Endothelial cell of umbilical vein (primary cell): ENCODE measurements at regions not wholly inside any gene's neighbourhood (a gene's known extent, or its start where the extent isn't known, plus 50 kb on each side); places are given as distances from the start of the nearest gene placed in this dataset.

Experiments used
- BruUV-seq: library from RNA; stranded (reverse); fragments of 400-500 nt; replicated peaks from 2 replicates; lab custom pipeline; 2021; lab: Mats Ljungman, UMichigan
- CTCF ChIA-PET: fragments of 300-600, 350-600 bp; sonication (Branson Sonifier 250); formaldehyde crosslinking; loops from one replicate; lab custom pipeline; 2021; ENCODE audit warnings: antibody characterized with exemption, inconsistent platforms; lab: Charles Lee
- POLR2A ChIA-PET: fragments of 300-600, 350-600 bp; sonication (Branson Sonifier 250); formaldehyde crosslinking; loops from one replicate; lab custom pipeline; 2021; ENCODE audit warnings: antibody characterized with exemption, inconsistent platforms; lab: Charles Lee
- DNase-seq: peaks from one replicate; pipeline ENCODE4 v3.0.0-alpha.2; 2011; ENCODE audit warnings: low read depth, low spot score
- FAIRE-seq: peaks from 2 replicates; lab custom pipeline; 2011; peaks lifted over from hg19 to GRCh38; lab: Jason Lieb, UNC
- H2AFZ ChIP-seq: 2 replicates; pipeline ENCODE4 v1.6.0; 2012; ENCODE audit warnings: low read depth, low read length, control low read depth, inconsistent platforms
- H3K27ac ChIP-seq: 2 replicates; pipeline ENCODE4 v1.5.1; 2011; ENCODE audit warnings: low read depth, mild to moderate bottlenecking, control low read depth, low read length, moderate library complexity; ENCODE audit not compliant: insufficient read depth
- H3K27me3 ChIP-seq, 2 experiments: 2 replicates each; pipeline versions ENCODE4 v1.6.0 to v1.6.1; 2011; ENCODE audit warnings: low read length in 2 of 2, mixed read lengths in 1 of 2; ENCODE audit not compliant: control insufficient read depth in 2 of 2, insufficient read depth in 2 of 2
- H3K36me3 ChIP-seq, 2 experiments: 2 replicates in 1 of 2; 3 replicates in 1 of 2; pipeline ENCODE4 v1.5.1; 2011; ENCODE audit warnings: low read length in 2 of 2, mild to moderate bottlenecking in 1 of 2, moderate library complexity in 1 of 2; ENCODE audit not compliant: control insufficient read depth in 2 of 2, insufficient read depth in 2 of 2; ENCODE audit errors: extremely low read depth in 1 of 2
- H3K4me1 ChIP-seq: 3 replicates; pipeline ENCODE4 v1.5.1; 2011; ENCODE audit warnings: mild to moderate bottlenecking, low read length; ENCODE audit not compliant: control insufficient read depth, insufficient read depth; ENCODE audit errors: extremely low read depth
- H3K4me2 ChIP-seq: 2 replicates; pipeline ENCODE4 v1.6.1; 2011; ENCODE audit warnings: low read length, control low read depth, mixed read lengths; ENCODE audit not compliant: insufficient read depth
- H3K4me3 ChIP-seq, 3 experiments: fragments of 200-600 bp in 1 of 3; sonication (generic), shearing (Covaris generic) in 1 of 3; replicated peaks in 1 of 3; 2 replicates each; pipeline ENCODE4 v1.5.1; 2011 to 2016; ENCODE audit warnings: control low read depth in 3 of 3, low read length in 3 of 3, mild to moderate bottlenecking in 2 of 3, inconsistent platforms in 1 of 3, low read depth in 1 of 3, moderate library complexity in 1 of 3; ENCODE audit not compliant: insufficient read depth in 1 of 3
- H3K79me2 ChIP-seq: 2 replicates; pipeline ENCODE4 v1.6.0; 2012; ENCODE audit warnings: low read length, inconsistent platforms; ENCODE audit not compliant: control insufficient read depth, insufficient read depth
- H3K9ac ChIP-seq: replicated peaks from 2 replicates; pipeline ENCODE3; 2011; ENCODE audit warnings: low read length, control low read depth; ENCODE audit not compliant: insufficient read depth; ENCODE audit errors: extremely low read depth
- H3K9me1 ChIP-seq: replicated peaks from 3 replicates; pipeline ENCODE4 v1.6.0; 2011; ENCODE audit warnings: mild to moderate bottlenecking, low read length; ENCODE audit not compliant: control insufficient read depth, insufficient read depth; ENCODE audit errors: extremely low read depth
- H3K9me3 ChIP-seq: replicated peaks from 2 replicates; pipeline ENCODE4 v1.5.1; 2012; ENCODE audit warnings: low read length, inconsistent platforms; ENCODE audit not compliant: control insufficient read depth, insufficient read depth
- H4K20me1 ChIP-seq: replicated peaks from 2 replicates; pipeline ENCODE3; 2011; ENCODE audit warnings: mild to moderate bottlenecking, low read length; ENCODE audit not compliant: control insufficient read depth, insufficient read depth; ENCODE audit errors: extremely low read depth
- CTCF ChIP-seq, 2 donors: IDR thresholded peaks; 1 replicate in 1 of 2; 2 replicates in 1 of 2; pipeline ENCODE4 v1.5.1; 2011; ENCODE audit warnings: low read length in 2 of 2, mild to moderate bottlenecking in 2 of 2, moderate library complexity in 2 of 2, control low read depth in 1 of 2, inconsistent platforms in 1 of 2, low read depth in 1 of 2; ENCODE audit not compliant: insufficient read depth in 1 of 2; ENCODE audit errors: extremely low read depth in 1 of 2
- EZH2 ChIP-seq: IDR thresholded peaks from 2 replicates; pipeline ENCODE4 v1.6.1; 2012; ENCODE audit warnings: borderline replicate concordance, low read depth, mild to moderate bottlenecking, moderate library complexity, low read length, inconsistent platforms; ENCODE audit not compliant: severe bottlenecking
- FOS ChIP-seq: IDR thresholded peaks from 2 replicates; pipeline ENCODE4 v1.6.1; 2011; ENCODE audit warnings: mild to moderate bottlenecking, low read length, moderate library complexity, borderline replicate concordance; ENCODE audit not compliant: insufficient read depth
- GATA2 ChIP-seq: IDR thresholded peaks from 2 replicates; pipeline ENCODE4 v1.7.0; 2011; ENCODE audit warnings: low read depth, mild to moderate bottlenecking, moderate library complexity, mixed read lengths, low read length; ENCODE audit not compliant: insufficient read length, insufficient read depth
- JUN ChIP-seq: IDR thresholded peaks from 2 replicates; pipeline ENCODE4 v1.6.1; 2011; ENCODE audit warnings: borderline replicate concordance, low read depth; ENCODE audit not compliant: insufficient read length, insufficient read depth
- MAX ChIP-seq: IDR thresholded peaks from 2 replicates; pipeline ENCODE4 v1.6.1; 2011; ENCODE audit not compliant: insufficient read depth, insufficient read length
- MYC ChIP-seq: IDR thresholded peaks from one replicate; pipeline ENCODE4 v1.6.1; 2011; ENCODE audit warnings: mild to moderate bottlenecking, low read depth, low read length
- POLR2A ChIP-seq: IDR thresholded peaks from 2 replicates; pipeline ENCODE4 v1.6.1; 2012; ENCODE audit warnings: low read depth, mild to moderate bottlenecking, control low read depth, low read length
- POLR2AphosphoS5 ChIP-seq: IDR thresholded peaks from 2 replicates; pipeline ENCODE4 v1.6.1; 2012; ENCODE audit warnings: low read depth, mild to moderate bottlenecking, control low read depth, low read length, moderate library complexity; ENCODE audit not compliant: insufficient read depth
- dilution Hi-C: fragments of 300-500 bp; cut with MboI; formaldehyde crosslinking; loops from one replicate; pipeline ENCODE4 v1.15.0; 2019; ENCODE audit warnings: low sequenced_read_pairs; ENCODE audit not compliant: extremely low pct_ligation_motif_present
- intact Hi-C: fragments of 100-400 bp; cut with micrococcal nuclease; formaldehyde crosslinking; loops from one replicate; pipeline ENCODE4 v1.10.0; 2022

- POLR2A ChIA-PET, result no interaction called here
- H3K4me2 ChIP-seq, result no peak overlapping the region
- intact Hi-C loops, result no loop called here
- DNase-seq (no peak), FAIRE-seq (no peak)
- no peak overlapping the region for H3K9ac ChIP-seq
- BruUV-seq, result no TSS peak
- H3K4me3 ChIP-seq, result no peak overlapping the region
- dilution Hi-C loops, result no loop called here
- H3K9me1 ChIP-seq, result no peaks in the 10 kb centered on the region
- H3K4me1 ChIP-seq, result no peaks in the 10 kb centered on the region
- no peaks in the 10 kb centered on the region for H3K27me3 ChIP-seq
- no peaks in the 10 kb centered on the region for H3K79me2 ChIP-seq
- no peak for TF ChIP-seq GATA2
- TF ChIP-seq MYC, result no peak
- no peak for TF ChIP-seq EZH2
- no peaks in the 10 kb centered on the region for H3K36me3 ChIP-seq
- H4K20me1 ChIP-seq, result no peaks in the 10 kb centered on the region
- H3K27ac ChIP-seq, result no peak overlapping the region
- CTCF ChIA-PET, result no interaction called here
- H2AFZ ChIP-seq, result no peak overlapping the region
- H3K9me3 ChIP-seq, result no peaks in the 10 kb centered on the region
Observed at GRCh38 chrX:13412208-13412600, 92.4 kb upstream of the ATXN3L start.

- dilution Hi-C loops, result no loop called here
- BruUV-seq, result no TSS peak
Observed at GRCh38 chrX:13411496-13412207, 91.8 kb upstream of the ATXN3L start.

More at GRCh38 chrX:13411496-13412207, 91.8 kb upstream of the ATXN3L start:
- FAIRE-seq (no peak), DNase-seq (no peak)
- no peaks in the 10 kb centered on the region for H3K79me2 ChIP-seq
- no peak overlapping the region for H3K27ac ChIP-seq
- no peaks in the 10 kb centered on the region for H4K20me1 ChIP-seq
- no peak overlapping the region for H3K9ac ChIP-seq
- no peaks in the 10 kb centered on the region for H3K9me3 ChIP-seq
- TF ChIP-seq CTCF (IDR thresholded peaks at IDR 0.05; ENCODE audit: extremely low read depth in 1 of 2, insufficient read depth in 1 of 2, low read depth in 1 of 2, low read length in 2 of 2) (no peak), EZH2 (no peak), FOS (no peak), JUN (no peak), POLR2A (no peak), MAX (no peak), GATA2 (no peak), MYC (no peak), POLR2AphosphoS5 (no peak)
- H3K36me3 ChIP-seq, result no peaks in the 10 kb centered on the region
- no peaks in the 10 kb centered on the region for H3K9me1 ChIP-seq
- ChIA-PET CTCF (no interaction called here), POLR2A (no interaction called here)
- H3K4me3 ChIP-seq, result no peak overlapping the region
- H2AFZ ChIP-seq, result no peak overlapping the region
- no peaks in the 10 kb centered on the region for H3K4me1 ChIP-seq
- intact Hi-C loops, result no loop called here
- H3K27me3 ChIP-seq, result no peaks in the 10 kb centered on the region
- no peak overlapping the region for H3K4me2 ChIP-seq
